HUES48 (cell line): ENCODE measurements at regions not wholly inside any gene's neighbourhood (a gene's known extent, or its start where the extent isn't known, plus 50 kb on each side); places are given as distances from the start of the nearest gene placed in this dataset.

ENCODE experiments used
- H3K27ac ChIP-seq: one replicate; pipeline ENCODE4 v1.7.0; 2013; ENCODE audit warnings: low read depth, low read length, inconsistent platforms
- H3K27me3 ChIP-seq: 2 replicates; pipeline ENCODE4 v1.6.1; 2013; ENCODE audit warnings: mild to moderate bottlenecking, low read length; ENCODE audit not compliant: control insufficient read depth, insufficient read depth
- H3K36me3 ChIP-seq: 2 replicates; pipeline ENCODE4 v1.6.1; 2013; ENCODE audit warnings: low read length; ENCODE audit not compliant: control insufficient read depth, insufficient read depth
- H3K4me1 ChIP-seq: 2 replicates; pipeline ENCODE4 v1.6.1; 2013; ENCODE audit warnings: mild to moderate bottlenecking, low read length; ENCODE audit not compliant: control insufficient read depth, insufficient read depth
- H3K4me3 ChIP-seq: 2 replicates; pipeline ENCODE4 v1.5.1; 2013; ENCODE audit warnings: mild to moderate bottlenecking, low read depth, low read length
- H3K9ac ChIP-seq: 2 replicates; pipeline ENCODE4 v1.6.1; 2013; ENCODE audit warnings: mild to moderate bottlenecking, low read depth, low read length, moderate library complexity
- H3K9me3 ChIP-seq: 2 replicates; pipeline ENCODE4 v1.6.1; 2013; ENCODE audit warnings: low read length; ENCODE audit not compliant: control insufficient read depth, insufficient read depth

DNA sequence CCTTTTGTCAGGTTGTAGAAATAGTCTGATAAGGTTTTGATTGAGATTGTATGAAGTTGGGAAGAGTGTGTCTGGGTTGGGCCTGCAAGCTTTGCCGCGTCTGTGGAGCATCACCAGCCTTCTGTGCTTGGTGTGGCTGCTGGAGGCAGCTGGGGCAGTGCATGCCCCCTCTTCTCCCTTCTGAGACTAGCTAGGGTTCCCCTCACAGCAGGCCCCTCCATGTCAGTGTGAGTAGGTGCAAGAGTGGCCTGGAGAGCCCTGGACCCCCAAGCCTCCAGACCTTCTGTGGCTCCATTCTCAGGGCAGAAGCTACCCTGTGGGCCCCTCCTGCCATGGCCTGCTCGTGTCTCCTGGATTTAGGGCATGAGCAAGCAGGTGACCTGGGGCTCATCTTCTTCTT lies 914.2 kb downstream of the TBC1D22A start:
- Histone ChIP-seq H3K27ac (no peak overlapping the region), H3K4me1 (peaks cover 47% of the 10 kb centered on the region), H3K9me3 (no peaks in the 10 kb centered on the region), H3K4me3 (no peak overlapping the region), H3K9ac (no peak overlapping the region), H3K36me3 (no peaks in the 10 kb centered on the region), H3K27me3 (no peaks in the 10 kb centered on the region; the same call in 1 of the 2 replicates)

DNA sequence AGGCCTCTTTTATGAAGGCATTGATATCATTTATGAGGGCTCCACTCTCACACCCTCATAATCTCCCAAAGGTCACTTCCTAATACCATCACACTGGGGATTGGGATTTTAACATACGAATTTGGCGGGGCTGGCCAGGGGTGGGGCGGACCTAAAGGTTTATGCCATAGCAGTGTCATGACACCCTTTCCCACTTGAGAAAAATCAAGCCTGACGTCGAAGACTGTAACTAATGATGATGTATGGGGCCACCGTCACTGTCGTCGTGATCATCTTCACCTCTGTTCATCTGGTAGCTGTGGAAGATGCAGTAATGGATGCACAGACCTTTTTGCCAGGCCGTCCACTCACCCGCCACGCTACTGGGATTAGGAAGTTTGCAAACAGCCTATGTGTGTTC lies 912.1 kb downstream of the TBC1D22A start:
- no peak overlapping the region for H3K9ac ChIP-seq
- H3K4me1 ChIP-seq, result peaks cover 34% of the 10 kb centered on the region
- no peak overlapping the region for H3K27ac ChIP-seq
- H3K27me3 ChIP-seq, result no peaks in the 10 kb centered on the region; the same call in 1 of the 2 replicates
- H3K4me3 ChIP-seq, result no peak overlapping the region
- H3K36me3 ChIP-seq, result no peaks in the 10 kb centered on the region
- H3K9me3 ChIP-seq, result no peaks in the 10 kb centered on the region; the same call in 1 of the 2 replicates

DNA sequence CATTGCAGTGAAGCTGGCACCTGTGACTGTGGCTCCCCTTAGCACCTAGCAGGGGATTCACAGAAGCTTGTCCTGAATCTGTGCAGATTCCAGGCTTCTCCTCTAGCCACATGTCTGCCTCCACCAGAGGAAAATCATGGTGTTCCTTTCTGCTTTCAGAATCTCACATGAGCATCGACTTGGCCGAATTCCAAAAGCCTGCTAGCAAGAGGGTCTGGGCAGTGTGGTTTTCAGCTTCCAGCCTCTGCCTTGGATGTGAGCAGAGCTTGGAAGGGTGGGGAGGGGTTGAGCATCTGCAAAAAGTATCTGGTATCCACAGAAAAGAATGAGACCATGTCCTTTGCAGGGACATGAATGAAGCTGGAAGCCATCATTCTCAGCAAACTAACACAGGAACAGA lies 911.1 kb downstream of the TBC1D22A start:
- H3K9me3 ChIP-seq, result peaks cover 3% of the 10 kb centered on the region; the same call in 1 of the 2 replicates
- no peaks in the 10 kb centered on the region for H3K36me3 ChIP-seq
- H3K4me1 ChIP-seq, result peaks cover 26% of the 10 kb centered on the region
- no peak overlapping the region for H3K27ac ChIP-seq
- no peaks in the 10 kb centered on the region; the same call in 1 of the 2 replicates for H3K27me3 ChIP-seq
- no peak overlapping the region for H3K9ac ChIP-seq
- H3K4me3 ChIP-seq, result no peak overlapping the region

DNA sequence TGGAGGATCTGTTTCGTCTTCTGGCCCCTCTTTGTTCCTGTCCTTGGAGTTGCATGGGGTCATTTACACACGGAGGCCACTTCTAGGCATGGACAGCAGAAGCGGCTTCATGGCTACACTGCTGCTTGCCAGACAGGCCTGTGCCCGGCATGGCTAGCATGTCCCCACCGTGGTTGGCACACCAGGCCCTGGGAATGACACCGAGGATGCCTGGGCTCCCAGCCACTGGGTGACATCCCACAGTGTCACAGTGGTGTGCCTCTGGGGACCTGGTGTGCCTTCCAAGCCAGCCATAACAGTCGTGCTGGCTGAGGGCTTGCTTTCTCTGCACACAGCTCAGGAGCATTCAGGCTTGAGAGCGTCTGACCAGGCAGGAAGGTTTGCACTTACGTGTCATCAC lies 910.1 kb downstream of the TBC1D22A start:
- Histone ChIP-seq H3K27me3 (no peaks in the 10 kb centered on the region; the same call in 1 of the 2 replicates), H3K36me3 (no peaks in the 10 kb centered on the region), H3K9ac (no peak overlapping the region), H3K4me1 (peaks cover 16% of the 10 kb centered on the region; the same call in 1 of the 2 replicates), H3K27ac (no peak overlapping the region), H3K9me3 (peaks cover 3% of the 10 kb centered on the region; the same call in 1 of the 2 replicates), H3K4me3 (no peak overlapping the region)

DNA sequence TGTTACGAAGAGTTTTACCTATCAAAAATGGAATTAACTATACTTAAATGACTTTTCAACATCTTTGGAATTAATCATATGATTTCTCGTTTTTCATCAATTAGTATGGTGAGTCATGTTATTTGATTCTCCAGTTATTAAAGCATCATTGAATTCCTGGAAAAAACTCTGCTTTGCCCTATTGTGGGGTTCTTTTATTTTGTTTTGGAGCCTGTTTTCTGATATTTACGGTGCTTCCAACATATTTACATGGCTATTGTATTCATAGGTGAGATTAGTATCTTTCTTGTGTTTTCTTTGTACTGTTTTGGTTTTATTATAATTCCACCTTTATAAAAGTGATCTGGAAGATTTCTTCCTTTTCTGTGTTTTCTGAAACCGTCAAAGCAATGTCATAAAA lies 902.7 kb downstream of the TBC1D22A start:
- Histone ChIP-seq H3K4me3 (no peak overlapping the region), H3K4me1 (peaks cover 2% of the 10 kb centered on the region; the same call in 1 of the 2 replicates), H3K36me3 (no peaks in the 10 kb centered on the region), H3K27me3 (peaks cover 26% of the 10 kb centered on the region), H3K27ac (no peak overlapping the region), H3K9ac (no peak overlapping the region), H3K9me3 (peaks cover 6% of the 10 kb centered on the region; the same call in 1 of the 2 replicates)

DNA sequence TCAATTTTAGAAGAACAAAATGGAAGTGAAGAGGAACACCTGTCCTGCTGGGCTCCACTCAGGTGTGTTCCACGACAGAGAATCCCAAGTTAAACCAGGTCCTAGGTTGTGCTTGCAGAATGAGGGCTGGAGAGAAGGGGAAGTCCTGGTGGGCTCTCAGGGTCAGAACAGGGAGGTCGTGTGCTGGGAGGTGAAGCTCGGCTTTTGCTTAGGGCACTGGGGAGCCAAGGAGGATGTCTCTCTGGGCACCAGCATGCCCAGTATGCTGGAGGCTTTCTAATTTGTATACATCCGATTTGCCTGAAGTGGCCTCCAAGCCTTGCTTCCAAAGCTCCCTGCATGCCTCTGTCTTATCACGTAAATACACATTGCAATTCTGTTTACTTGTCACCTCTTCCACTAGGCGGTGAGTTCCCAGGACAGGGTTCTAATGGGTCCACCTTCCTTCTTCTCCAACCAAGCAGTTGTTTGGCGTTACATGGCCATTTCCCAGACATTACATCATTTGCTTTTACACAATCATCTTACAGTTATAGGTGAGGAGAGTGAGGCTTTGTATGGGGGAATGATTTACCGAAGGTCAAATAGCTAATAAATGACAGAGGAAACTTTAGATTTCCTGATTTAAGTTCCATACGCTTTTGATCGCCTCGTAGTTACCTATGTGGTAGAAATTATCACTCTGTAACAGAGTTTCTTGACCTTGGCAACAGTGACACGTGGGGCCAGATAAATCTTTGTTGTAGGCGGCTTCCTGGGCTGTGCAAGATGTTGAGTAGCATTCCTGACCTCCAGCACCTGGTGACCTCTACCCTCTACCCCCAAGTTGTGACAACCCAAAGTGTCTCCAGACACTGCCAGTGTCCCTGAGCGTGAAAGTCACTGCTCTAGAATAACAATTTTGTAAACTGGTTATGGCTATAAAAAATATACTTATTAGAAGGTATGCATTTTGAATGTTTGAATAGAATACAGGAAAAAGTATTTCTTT lies 901.5 kb downstream of the TBC1D22A start:
- Histone ChIP-seq H3K27ac (no peak overlapping the region), H3K36me3 (no peaks in the 10 kb centered on the region), H3K27me3 (peaks cover 34% of the 10 kb centered on the region), H3K4me1 (peaks cover 6% of the 10 kb centered on the region; the same call in 1 of the 2 replicates), H3K9ac (no peak overlapping the region), H3K9me3 (0 out of 2 replicates have a peak, but pooled peaks cover 2% of the 10 kb centered on the region), H3K4me3 (no peak overlapping the region)

DNA sequence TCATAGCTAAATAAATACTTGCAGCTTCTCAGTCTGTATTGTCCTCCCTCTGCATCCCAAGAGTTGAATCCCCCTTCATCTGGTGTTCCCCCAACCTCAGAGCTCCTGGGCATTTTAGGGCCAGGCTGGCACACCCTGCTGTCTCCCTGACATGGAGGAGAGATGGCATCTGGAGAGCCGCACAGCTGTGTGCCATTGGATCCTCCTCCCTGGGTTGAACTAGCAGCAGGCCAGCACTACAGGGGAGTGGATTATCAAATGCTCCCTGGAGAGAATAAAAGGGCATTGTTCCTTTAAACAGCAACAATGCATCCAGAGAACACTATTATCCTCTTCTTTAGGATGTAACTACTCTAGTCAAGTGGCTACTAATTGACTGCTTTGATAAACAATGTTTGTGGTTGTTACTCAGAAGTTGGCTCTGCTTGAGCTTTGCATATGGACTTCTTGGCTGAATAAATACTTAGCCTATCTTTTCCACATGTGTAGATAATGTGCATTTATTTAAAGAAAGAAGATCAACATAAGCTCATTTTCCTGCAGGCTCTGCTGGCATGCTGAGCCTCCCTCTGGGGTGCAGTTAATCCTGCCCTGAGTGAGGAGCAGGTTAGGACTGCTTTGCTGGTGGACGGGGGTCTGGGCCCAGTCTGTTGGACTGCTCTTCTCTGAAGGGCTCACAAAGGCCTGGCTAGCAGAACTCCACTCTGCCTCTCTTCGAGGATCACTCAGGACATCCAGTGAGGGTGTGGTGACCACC lies 897.2 kb downstream of the TBC1D22A start:
- H3K36me3 ChIP-seq, result no peaks in the 10 kb centered on the region
- H3K4me1 ChIP-seq, result peaks cover 6% of the 10 kb centered on the region; the same call in 1 of the 2 replicates
- H3K27me3 ChIP-seq, result peaks cover 56% of the 10 kb centered on the region
- no peak overlapping the region for H3K9ac ChIP-seq
- H3K9me3 ChIP-seq, result 0 out of 2 replicates have a peak, but pooled peaks cover 5% of the 10 kb centered on the region
- peak overlapping the region; percentile 6 for H3K27ac ChIP-seq
- H3K4me3 ChIP-seq, result no peak overlapping the region

DNA sequence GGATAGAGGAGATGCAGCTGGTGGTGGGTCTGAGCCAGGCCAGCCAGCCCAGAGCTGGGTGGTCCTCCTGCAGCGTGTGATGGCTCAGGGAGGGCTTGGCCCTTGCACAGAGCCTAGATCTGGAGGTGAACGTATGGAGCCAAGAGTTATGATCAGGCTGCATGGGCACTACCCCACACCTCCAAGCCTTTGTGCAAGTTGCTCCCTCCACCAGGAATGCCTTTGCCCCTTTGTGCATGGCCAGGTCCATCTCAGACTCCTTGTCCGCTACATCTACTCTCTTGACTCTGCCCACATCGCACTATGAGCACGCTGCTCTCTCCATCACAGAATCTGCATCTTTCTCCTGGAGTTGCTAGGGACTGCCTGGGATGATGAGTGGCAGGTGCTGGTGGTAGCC lies 895.7 kb downstream of the TBC1D22A start:
- no peak overlapping the region for H3K4me3 ChIP-seq
- H3K27ac ChIP-seq, result no peak overlapping the region
- H3K9me3 ChIP-seq, result 0 out of 2 replicates have a peak, but pooled peaks cover 5% of the 10 kb centered on the region
- H3K36me3 ChIP-seq, result no peaks in the 10 kb centered on the region
- H3K9ac ChIP-seq, result no peak overlapping the region
- peaks cover 6% of the 10 kb centered on the region; the same call in 1 of the 2 replicates for H3K4me1 ChIP-seq
- peaks cover 56% of the 10 kb centered on the region for H3K27me3 ChIP-seq

DNA sequence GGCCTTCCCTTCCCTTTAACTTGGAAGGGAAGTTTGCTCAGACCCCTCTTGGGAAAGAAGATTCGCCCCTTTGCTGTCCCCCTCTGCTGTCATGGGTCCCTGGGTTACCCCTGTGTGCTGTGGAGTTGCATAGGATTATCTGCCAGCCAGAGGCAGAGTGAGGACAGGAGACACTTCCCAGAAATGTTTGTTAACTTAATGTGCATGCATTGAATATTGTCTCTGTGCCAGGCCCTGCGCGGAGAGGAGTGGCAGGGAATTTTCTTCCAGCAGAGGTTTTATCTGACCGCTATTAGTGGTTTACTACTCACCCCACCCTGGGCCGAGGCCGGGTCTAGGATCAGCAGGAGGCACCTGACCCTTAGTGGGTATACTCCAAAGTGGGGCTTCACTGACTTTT lies 894.8 kb downstream of the TBC1D22A start:
- no peak overlapping the region for H3K4me3 ChIP-seq
- H3K9me3 ChIP-seq, result 0 out of 2 replicates have a peak, but pooled peaks cover 5% of the 10 kb centered on the region
- no peak overlapping the region for H3K9ac ChIP-seq
- no peaks in the 10 kb centered on the region for H3K36me3 ChIP-seq
- peaks cover 6% of the 10 kb centered on the region; the same call in 1 of the 2 replicates for H3K4me1 ChIP-seq
- peaks cover 50% of the 10 kb centered on the region for H3K27me3 ChIP-seq
- H3K27ac ChIP-seq, result no peak overlapping the region

DNA sequence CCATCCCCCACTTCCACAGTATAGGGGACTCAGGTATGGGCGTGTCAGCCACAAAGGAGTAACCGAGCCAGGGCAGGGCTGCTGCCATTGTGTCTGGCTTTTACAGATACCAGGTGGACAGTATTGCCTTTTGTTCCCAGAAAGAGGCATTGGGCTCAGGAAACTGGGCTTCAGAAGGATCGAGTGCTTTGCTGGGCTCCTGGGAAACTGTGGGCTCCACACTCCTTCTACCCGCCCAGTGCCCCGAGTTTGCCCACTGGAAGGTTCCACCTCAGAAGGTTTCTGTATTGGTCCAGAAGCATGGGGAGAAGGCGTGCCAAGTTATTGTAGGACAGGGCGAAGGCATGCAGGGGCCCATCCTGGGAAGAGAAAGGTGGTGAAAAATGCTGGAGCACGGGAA lies 894.4 kb downstream of the TBC1D22A start:
- H3K27me3 ChIP-seq, result peaks cover 46% of the 10 kb centered on the region
- 0 out of 2 replicates have a peak, but pooled peaks cover 5% of the 10 kb centered on the region for H3K9me3 ChIP-seq
- no peak overlapping the region for H3K4me3 ChIP-seq
- H3K27ac ChIP-seq, result no peak overlapping the region
- H3K36me3 ChIP-seq, result no peaks in the 10 kb centered on the region
- peaks cover 6% of the 10 kb centered on the region; the same call in 1 of the 2 replicates for H3K4me1 ChIP-seq
- no peak overlapping the region for H3K9ac ChIP-seq
